ENCODE measurements at regions not wholly inside any gene's neighbourhood (a gene's known extent, or its start where the extent isn't known, plus 50 kb on each side); places are given as distances from the start of the nearest gene placed in this dataset.

DNA sequence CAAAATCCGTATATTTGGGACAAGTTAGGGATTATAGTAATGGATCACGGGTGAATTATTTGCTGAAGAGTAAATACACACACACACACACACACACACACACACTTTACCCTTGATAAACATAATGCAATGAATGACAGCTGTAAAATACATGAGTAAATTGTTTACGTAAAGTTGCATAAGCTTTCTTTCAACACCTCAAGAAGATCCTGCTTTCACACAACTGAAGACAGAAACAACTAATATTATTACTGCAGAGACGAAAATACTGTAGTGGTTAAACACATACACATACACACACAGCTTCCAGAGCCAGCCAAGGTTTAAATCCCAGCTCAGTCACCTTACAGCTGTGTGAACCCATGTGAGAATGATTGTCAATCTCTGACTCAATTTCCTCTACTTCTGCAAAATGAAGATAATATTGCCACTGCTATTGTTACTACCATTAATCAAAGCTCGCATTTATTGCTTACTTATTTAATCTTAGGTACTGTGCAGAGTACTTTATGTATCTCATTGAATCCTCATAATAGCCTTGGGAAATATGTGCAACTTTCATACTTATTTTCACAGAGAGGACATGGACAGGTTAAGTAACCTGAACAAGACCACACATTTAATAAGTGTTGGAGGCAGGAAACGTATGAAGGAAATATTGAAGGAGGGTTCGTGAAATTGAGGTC, 50.6 kb upstream of the DOK6 start:
- no peak for DNase-seq
